DND-41 (cell line): ENCODE measurements at regions not wholly inside any gene's neighbourhood (a gene's known extent, or its start where the extent isn't known, plus 50 kb on each side); places are given as distances from the start of the nearest gene placed in this dataset.
A peak's percentile ranks its signal among the peaks of the same experiment; 100 is the strongest.

Experiments used
- ATAC-seq: fragments of 200-7000 bp; cut with Tn5 transposase; 3 replicates; pipeline ENCODE4 v1.9.1; 2021; ENCODE audit warnings: low read depth; ENCODE audit not compliant: insufficient read depth
- DNase-seq: peaks from one replicate; pipeline ENCODE4 v3.0.0-alpha.2; 2020
- H2AFZ ChIP-seq: 2 replicates; pipeline ENCODE4 v1.6.0; 2012; ENCODE audit warnings: low read depth, low read length
- H3K27ac ChIP-seq: 2 replicates; pipeline ENCODE4 v1.5.1; 2012; ENCODE audit warnings: low read length, inconsistent platforms
- H3K27me3 ChIP-seq: fragments of 200-600 bp; sonication (generic); 2 replicates; pipeline ENCODE4 v1.6.0; 2012; ENCODE audit warnings: low read length, mild to moderate bottlenecking, inconsistent platforms; ENCODE audit not compliant: insufficient read depth, poor library complexity
- H3K36me3 ChIP-seq: 2 replicates; pipeline ENCODE4 v1.5.1; 2012; ENCODE audit warnings: low read length, inconsistent platforms; ENCODE audit not compliant: insufficient read depth
- H3K4me1 ChIP-seq: 2 replicates; pipeline ENCODE4 v1.5.1; 2012; ENCODE audit warnings: mild to moderate bottlenecking, low read length; ENCODE audit not compliant: insufficient read depth
- H3K4me2 ChIP-seq: 2 replicates; pipeline ENCODE4 v1.6.0; 2012; ENCODE audit warnings: mild to moderate bottlenecking, moderate library complexity, low read length, inconsistent platforms; ENCODE audit not compliant: insufficient read depth
- H3K4me3 ChIP-seq, 2 experiments: fragments of 200-600 bp in 1 of 2; shearing (Covaris generic) in 1 of 2; 2 replicates each; pipeline ENCODE4 v1.5.1; 2012 to 2016; ENCODE audit warnings: inconsistent platforms in 2 of 2, low read length in 2 of 2, mild to moderate bottlenecking in 2 of 2, low read depth in 1 of 2, moderate library complexity in 1 of 2
- H3K79me2 ChIP-seq: 2 replicates; pipeline ENCODE4 v1.6.0; 2012; ENCODE audit warnings: low read length, inconsistent platforms; ENCODE audit not compliant: insufficient read depth
- H3K9ac ChIP-seq: 2 replicates; pipeline ENCODE4 v1.6.0; 2012; ENCODE audit warnings: low read depth, mild to moderate bottlenecking, inconsistent platforms, low read length, moderate library complexity
- H3K9me3 ChIP-seq: 2 replicates; pipeline ENCODE4 v1.5.1; 2012; ENCODE audit warnings: low read length, moderate library complexity, mild to moderate bottlenecking, inconsistent platforms; ENCODE audit not compliant: insufficient read depth, severe bottlenecking
- H4K20me1 ChIP-seq: 2 replicates; pipeline ENCODE4 v1.6.0; 2012; ENCODE audit warnings: low read length; ENCODE audit not compliant: insufficient read depth
- CTCF ChIP-seq: IDR thresholded peaks from 2 replicates; pipeline ENCODE4 v1.5.1; 2012; ENCODE audit warnings: borderline replicate concordance, low read length, moderate library complexity, mild to moderate bottlenecking; ENCODE audit not compliant: poor library complexity, severe bottlenecking; ENCODE audit errors: extremely low read depth
- EZH2 ChIP-seq: IDR thresholded peaks from 3 replicates; pipeline ENCODE4 v1.6.1; 2012; ENCODE audit warnings: borderline replicate concordance, low read depth, mild to moderate bottlenecking, moderate library complexity, low read length, inconsistent platforms; ENCODE audit not compliant: severe bottlenecking

GRCh38 chr1:9179463-9180110, 50.7 kb upstream of the GPR157 start:
- TF ChIP-seq EZH2: no peak
- TF ChIP-seq CTCF: no peak
- Histone ChIP-seq H3K4me2 (no peak overlapping the region), H3K4me3 (no peak overlapping the region), H2AFZ (no peak overlapping the region), H4K20me1 (no peaks in the 10 kb centered on the region), H3K9me3 (no peaks in the 10 kb centered on the region), H3K27ac (no peak overlapping the region), H3K79me2 (no peaks in the 10 kb centered on the region), H3K27me3 (peaks cover 10% of the 10 kb centered on the region), H3K36me3 (no peaks in the 10 kb centered on the region), H3K4me1 (no peaks in the 10 kb centered on the region), H3K9ac (no peak overlapping the region)
- DNase-seq (no peak), ATAC-seq (no peak)

- Histone ChIP-seq H3K36me3 (no peaks in the 10 kb centered on the region), H3K4me3 (no peak overlapping the region), H3K79me2 (no peaks in the 10 kb centered on the region), H3K4me1 (no peaks in the 10 kb centered on the region), H2AFZ (no peak overlapping the region), H3K9me3 (no peaks in the 10 kb centered on the region), H3K27me3 (peaks cover 10% of the 10 kb centered on the region), H3K27ac (no peak overlapping the region), H3K4me2 (no peak overlapping the region), H4K20me1 (no peaks in the 10 kb centered on the region), H3K9ac (no peak overlapping the region)
- ATAC-seq (no peak), DNase-seq (no peak)
- TF ChIP-seq EZH2 (no peak), CTCF (no peak)
Observed at GRCh38 chr1:9180111-9180819, 51.4 kb upstream of the GPR157 start.

GRCh38 chr1:9181176-9181906, 52.4 kb upstream of the GPR157 start:
- no peak overlapping the region for H3K4me3 ChIP-seq
- no peaks in the 10 kb centered on the region for H3K9me3 ChIP-seq
- H3K9ac ChIP-seq: no peak overlapping the region
- DNase-seq: peak; percentile 57
- no peak overlapping the region for H3K27ac ChIP-seq
- H3K4me2 ChIP-seq: no peak overlapping the region
- H4K20me1 ChIP-seq: no peaks in the 10 kb centered on the region
- TF ChIP-seq EZH2 (no peak), CTCF (peak; percentile 85)
- H3K27me3 ChIP-seq: peaks cover 10% of the 10 kb centered on the region
- no peak overlapping the region for H2AFZ ChIP-seq
- H3K4me1 ChIP-seq: no peaks in the 10 kb centered on the region
- H3K36me3 ChIP-seq: no peaks in the 10 kb centered on the region
- H3K79me2 ChIP-seq: no peaks in the 10 kb centered on the region
- peak; percentile 72 for ATAC-seq
